GM12865 (cell line): ENCODE measurements at regions not wholly inside any gene's neighbourhood (a gene's known extent, or its start where the extent isn't known, plus 50 kb on each side); places are given as distances from the start of the nearest gene placed in this dataset.
A peak's percentile ranks its signal among the peaks of the same experiment; 100 is the strongest.
"Not testable (repeated sequence)": the region's sequence is repeated elsewhere in the genome, so short reads cannot be mapped to it uniquely, and the experiment has no call there.

Experiments
- DNase-seq: peaks from one replicate; pipeline ENCODE4 v3.0.0; 2010; ENCODE audit warnings: low read depth
- H3K4me3 ChIP-seq: 2 replicates; pipeline ENCODE4 v1.5.1; 2011; ENCODE audit warnings: mild to moderate bottlenecking, low read depth, low read length, control low read depth
- TF ChIP-seq, protein P1 (sequence below): IDR thresholded peaks from 2 replicates; pipeline ENCODE4 v1.5.1; 2011; ENCODE audit warnings: low read length, control low read depth, low read depth, inconsistent platforms; ENCODE audit not compliant: insufficient read depth; ENCODE audit errors: missing control alignments

DNA sequence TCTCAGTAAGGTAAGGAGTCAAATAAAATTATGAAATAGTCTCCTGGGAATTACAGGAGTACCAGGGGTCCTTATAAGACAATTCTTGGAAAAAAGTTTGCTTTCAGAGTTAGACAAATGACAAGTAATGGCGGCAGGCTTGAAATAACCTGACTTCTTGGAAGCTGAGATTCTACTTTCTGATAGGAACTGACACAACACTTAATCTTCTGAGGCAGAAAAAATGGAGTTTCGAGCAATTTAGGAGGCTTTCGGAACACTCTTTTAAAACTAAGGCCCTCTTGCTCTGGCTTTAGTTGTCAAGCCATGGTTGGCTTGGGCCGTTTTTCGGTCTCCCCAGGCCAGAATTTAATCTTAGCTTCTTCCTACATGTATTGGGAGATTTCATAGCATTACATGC, 260.0 kb downstream of the GATA3 start:
- no peak overlapping the region for H3K4me3 ChIP-seq
- TF ChIP-seq, protein P1, sequence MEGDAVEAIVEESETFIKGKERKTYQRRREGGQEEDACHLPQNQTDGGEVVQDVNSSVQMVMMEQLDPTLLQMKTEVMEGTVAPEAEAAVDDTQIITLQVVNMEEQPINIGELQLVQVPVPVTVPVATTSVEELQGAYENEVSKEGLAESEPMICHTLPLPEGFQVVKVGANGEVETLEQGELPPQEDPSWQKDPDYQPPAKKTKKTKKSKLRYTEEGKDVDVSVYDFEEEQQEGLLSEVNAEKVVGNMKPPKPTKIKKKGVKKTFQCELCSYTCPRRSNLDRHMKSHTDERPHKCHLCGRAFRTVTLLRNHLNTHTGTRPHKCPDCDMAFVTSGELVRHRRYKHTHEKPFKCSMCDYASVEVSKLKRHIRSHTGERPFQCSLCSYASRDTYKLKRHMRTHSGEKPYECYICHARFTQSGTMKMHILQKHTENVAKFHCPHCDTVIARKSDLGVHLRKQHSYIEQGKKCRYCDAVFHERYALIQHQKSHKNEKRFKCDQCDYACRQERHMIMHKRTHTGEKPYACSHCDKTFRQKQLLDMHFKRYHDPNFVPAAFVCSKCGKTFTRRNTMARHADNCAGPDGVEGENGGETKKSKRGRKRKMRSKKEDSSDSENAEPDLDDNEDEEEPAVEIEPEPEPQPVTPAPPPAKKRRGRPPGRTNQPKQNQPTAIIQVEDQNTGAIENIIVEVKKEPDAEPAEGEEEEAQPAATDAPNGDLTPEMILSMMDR: no peak
- DNase-seq: no peak

DNA sequence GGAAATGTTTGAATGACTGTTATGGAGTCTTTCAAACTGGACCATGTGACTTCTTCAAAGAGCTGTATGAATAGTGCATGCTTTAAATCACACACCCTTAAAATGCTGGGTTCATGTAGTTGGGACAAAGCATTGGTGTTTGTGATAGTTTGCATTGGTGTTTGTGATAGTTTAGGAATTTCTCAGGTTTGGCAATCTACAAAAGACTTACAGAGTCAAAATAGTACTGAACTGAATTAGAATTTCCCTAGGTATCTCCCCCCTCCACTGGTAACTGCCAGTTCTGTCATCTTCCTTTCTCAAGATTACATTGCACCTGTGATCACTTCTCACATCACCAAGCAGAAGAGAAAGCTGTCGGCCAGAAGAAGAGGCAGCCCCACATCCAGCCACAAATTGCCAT, 261.1 kb downstream of the GATA3 start:
- TF ChIP-seq, protein P1: no peak
- peak; percentile 35 for DNase-seq
- no peak overlapping the region for H3K4me3 ChIP-seq

DNA sequence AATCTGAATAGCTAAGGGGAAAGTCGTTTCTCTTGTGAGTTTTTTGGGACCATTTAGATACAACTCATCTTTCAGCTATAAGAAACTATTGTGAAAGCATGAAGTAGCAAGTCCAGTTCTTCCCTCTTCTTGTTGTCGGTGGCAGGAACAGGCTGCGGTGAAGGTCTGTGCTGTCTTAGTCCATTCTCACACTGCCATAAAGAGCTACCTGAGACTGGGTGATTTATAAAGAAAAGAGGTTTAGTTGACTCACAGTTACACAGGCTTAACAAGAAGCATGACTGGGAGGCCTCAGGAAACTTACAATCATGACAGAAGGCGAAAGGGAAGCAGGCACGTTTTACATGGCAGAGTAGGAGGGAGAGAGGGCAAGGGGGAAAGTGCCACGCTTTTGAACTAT, 261.8 kb downstream of the GATA3 start:
- DNase-seq: peak; percentile 16
- H3K4me3 ChIP-seq: no peak overlapping the region
- TF ChIP-seq, protein P1: no peak

DNA sequence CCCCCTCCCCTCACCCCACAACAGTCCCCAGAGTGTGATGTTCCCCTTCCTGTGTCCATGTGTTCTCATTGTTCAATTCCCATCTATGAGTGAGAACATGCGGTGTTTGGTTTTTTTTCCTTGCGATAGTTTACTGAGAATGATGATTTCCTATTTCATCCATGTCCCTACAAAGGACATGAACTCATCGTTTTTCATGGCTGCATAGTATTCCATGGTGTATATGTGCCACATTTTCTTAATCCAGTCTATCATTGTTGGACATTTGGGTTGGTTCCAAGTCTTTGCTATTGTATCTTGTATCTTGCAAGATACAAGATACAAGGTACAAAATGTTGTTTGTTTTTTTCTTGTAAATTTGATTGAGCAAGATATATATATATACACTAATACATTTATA, 263.9 kb downstream of the GATA3 start:
- not testable (repeated sequence) for DNase-seq, H3K4me3 ChIP-seq

DNA sequence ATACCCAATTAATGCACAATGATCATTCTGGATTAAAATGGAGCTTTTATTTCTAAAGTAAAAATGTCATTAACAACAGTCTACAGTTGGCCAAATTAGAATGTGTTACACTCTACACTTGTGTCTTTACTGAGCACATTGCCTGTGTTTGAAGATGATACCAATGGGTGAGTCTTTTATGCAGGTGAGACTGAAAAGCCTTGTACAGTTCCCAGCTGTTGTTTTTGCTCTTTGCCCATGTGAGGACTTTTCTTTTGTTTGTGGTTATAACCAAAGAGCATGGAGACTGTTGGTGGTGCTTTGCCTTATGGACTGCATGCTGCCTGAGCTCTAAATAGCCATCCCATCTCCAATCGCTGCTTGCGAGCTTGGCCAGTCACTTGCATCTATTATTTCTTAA, 264.5 kb downstream of the GATA3 start:
- no peak for DNase-seq
- TF ChIP-seq, protein P1: no peak

DNA sequence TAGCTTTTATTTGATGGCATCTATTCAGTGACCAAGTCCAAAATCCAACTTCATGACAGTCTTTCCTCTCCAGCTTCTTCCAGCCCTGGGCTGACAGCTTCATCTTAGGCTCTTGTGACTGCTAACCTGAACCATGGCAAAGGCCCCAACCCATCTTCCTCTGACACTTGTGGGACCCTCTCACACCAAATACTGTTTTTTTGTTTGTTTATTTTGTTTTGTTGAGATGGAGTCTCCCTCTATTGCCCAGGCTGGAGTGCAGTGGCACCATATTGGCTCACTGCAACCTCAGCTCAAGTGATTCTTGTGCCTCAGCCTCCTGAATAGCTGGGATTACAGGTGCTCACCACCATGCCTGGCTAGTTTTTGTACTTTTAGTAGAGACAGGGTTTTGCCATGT, 265.2 kb downstream of the GATA3 start:
- H3K4me3 ChIP-seq: no peak overlapping the region
- DNase-seq: no peak
- TF ChIP-seq, protein P1: no peak

More for the DNA sequence above, 264.5 kb downstream of the GATA3 start:
- no peak overlapping the region for H3K4me3 ChIP-seq

DNA sequence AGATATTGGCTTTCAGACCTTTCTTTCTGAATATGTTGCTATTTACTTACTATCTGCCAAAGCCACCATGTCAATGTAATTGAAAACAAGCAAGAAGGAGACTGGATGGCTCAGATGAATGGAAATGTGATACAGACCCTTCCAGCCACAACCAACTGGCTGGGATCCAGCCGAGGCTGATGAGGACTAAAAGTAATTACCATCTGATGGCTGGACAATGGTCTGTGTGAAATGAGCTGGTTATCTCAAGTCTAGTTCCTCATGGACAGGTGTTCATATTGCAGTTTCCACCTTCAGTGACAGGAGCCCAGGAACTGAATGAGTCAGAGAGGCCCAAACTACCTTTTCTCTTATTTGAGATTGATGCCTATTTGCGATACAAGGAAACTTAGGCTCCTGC, 267.5 kb downstream of the GATA3 start:
- TF ChIP-seq, protein P1: no peak
- peak; percentile 7 for DNase-seq
- H3K4me3 ChIP-seq: no peak overlapping the region

DNA sequence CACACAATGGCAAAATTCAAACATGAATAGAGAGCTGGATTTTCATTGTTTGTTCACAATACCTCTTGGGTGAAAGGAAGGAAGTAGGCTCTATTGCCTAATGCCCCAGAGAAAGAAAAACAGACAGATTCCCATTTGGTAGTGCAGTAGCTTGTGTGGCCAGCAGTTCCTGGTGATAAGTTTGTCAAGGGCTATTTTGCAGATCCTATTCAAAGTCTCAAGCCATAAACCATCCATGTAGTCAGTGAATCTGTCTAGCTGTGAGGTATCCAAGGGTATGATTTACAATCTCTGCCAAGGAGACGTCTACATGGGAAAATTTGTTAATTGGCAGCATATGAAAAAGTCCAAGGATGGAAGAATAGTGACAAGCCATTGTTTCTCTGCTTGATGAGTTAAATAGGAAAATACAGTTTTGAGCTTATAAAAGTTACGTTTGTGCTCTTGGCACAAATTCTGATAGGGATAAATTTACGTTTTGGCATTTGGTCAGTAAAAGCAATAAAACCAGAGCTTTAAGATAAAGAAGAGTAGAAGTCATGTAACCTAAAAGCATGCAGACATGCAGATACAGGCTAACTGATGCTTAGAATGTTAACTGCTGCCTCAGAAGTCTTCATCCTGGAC, 269.1 kb downstream of the GATA3 start:
- TF ChIP-seq, protein P1: no peak
- no peak for DNase-seq
- H3K4me3 ChIP-seq: no peak overlapping the region
